M059J (cell line): ENCODE measurements at regions not wholly inside any gene's neighbourhood (a gene's known extent, or its start where the extent isn't known, plus 50 kb on each side); places are given as distances from the start of the nearest gene placed in this dataset.
"Not testable (repeated sequence)": the region's sequence is repeated elsewhere in the genome, so short reads cannot be mapped to it uniquely, and the experiment has no call there.

Source experiments
- DNase-seq: peaks from one replicate; pipeline ENCODE4 v3.0.0-alpha.2; 2012; ENCODE audit warnings: low read depth

DNA sequence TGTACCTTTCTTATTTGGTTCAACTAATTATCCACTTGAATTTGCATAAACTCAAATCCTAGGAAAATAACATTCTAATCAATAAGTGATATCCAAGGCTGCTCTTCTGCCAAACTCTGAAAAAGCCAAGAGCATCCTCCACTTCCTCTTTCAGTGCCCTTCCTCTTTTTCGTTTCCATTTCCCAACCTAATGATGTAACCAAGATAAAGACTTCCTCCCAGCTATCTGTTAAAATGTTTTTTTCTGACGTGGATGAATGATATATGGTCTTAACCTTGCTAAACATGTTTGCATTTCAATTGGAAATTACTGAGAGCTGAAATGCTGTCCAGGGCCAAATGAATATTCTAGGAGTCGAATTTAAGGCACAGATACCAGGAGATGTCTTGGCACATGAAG, 459.5 kb upstream of the PDE3A start:
- DNase-seq, result no peak

DNA sequence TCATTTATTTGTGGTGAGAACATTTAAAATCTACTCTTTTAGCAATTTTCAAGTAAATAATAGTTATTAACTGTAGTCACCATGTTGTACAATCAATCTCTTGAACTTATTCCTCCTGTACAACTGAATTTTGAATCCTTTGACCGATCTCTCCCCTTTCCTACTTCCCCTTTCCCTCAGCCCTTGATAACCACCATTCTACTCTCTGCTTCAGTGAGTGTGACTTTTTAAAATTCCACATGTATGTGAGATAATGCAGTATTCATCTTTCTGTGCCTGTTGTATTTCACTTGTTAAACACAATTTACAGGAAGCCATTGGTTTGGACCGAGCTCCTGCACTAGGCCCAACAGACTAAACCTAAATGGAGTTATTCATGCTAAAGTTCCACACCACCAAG, 458.9 kb upstream of the PDE3A start:
- DNase-seq, result no peak

- peak; percentile 54 for DNase-seq
Measured at GRCh38 chr12:19910681-19911080, 457.7 kb upstream of the PDE3A start.

DNA sequence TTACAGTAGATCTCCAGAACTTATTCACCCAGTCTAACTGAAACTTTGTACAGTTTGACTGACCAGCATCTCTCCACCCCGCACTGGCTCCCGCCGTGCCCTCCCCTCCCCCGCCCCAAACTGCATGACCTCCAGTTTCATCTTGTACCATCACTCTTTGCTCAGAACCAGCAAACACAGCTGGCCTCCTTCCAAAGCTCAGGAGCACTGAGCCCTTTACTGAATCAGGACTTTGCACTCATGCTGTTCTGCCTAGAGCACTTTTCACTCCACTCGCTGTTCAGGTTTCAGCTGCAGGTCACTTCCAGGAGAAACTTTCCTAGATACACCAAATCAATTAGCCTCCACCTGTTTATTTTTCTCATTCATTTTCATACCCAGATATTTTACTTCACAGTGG, 455.3 kb upstream of the PDE3A start:
- no peak for DNase-seq

- peak; percentile 44 for DNase-seq
Measured at GRCh38 chr12:19915392-19916195, 452.7 kb upstream of the PDE3A start.

DNA sequence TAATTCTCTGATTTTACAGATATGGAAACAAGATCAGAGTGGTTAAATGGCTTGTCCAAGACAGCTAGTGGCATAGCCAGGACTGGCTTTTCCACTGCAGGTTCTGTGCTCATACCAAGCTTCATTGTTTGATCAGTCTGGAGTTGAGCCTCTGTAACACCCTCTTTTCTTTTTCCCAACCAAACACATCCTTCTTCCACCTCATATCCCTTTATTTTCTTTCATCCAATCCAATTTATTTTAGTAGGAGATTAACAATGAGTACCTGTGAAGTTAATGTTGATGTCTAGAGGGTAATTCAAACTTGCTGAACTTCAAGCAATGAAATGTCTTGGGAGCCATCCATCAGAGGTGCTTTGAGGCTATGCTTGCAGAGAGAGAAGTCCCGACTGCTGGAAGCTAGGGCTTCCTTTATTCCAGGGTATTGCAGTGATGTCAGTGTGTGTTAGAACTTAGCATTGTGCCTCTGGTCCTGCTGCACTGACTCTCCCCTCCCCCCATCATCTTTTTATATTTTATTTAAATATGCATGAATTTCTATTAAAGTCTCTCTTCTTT, 452.1 kb upstream of the PDE3A start:
- DNase-seq, result no peak

DNA sequence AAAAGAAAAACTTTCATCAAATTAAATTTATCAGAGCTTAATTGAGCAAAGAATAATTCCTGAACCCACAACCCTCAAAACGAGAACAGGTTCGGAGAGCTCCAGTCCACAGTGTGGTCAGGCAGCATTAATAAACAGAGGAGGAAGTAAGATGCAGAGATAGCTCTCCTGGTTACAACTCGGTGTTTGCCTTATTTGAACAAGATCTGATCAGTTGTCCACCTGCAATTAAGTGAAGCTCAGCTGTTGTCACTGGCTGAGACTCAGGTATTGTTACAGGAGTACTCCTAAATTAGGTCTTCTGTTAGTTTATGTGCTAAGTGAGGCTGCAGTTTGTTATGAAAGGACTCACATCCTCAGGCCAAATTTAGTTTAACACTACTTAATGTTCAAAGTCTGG, 451.4 kb upstream of the PDE3A start:
- no peak for DNase-seq

GRCh38 chr12:19921716-19922115, 446.6 kb upstream of the PDE3A start:
- not testable (repeated sequence) for DNase-seq

- no peak for DNase-seq
Measured at GRCh38 chr12:19922717-19923116, 445.6 kb upstream of the PDE3A start.

DNA sequence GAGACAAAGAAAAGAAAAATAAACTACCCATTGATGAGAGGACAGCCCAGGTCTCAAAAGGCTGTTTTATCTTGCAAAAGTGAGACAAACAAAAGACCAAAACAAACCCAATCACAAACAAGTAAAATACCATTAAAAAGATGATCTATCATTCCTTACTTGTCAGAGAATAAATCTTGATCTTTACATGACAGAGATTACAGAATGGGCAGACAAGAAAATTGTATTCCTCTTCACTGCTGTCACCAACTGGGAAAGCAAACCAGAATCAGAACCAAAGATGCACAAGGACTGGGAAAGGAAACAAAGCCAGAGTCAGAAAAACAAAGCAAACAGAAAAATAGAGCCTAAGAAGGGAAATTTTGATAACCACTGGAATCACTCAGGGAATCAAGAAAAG, 444.0 kb upstream of the PDE3A start:
- no peak for DNase-seq

- no peak for DNase-seq
Measured at GRCh38 chr12:19925841-19926240, 442.5 kb upstream of the PDE3A start.

- no peak for DNase-seq
Measured at GRCh38 chr12:19926266-19926665, 442.1 kb upstream of the PDE3A start.

DNA sequence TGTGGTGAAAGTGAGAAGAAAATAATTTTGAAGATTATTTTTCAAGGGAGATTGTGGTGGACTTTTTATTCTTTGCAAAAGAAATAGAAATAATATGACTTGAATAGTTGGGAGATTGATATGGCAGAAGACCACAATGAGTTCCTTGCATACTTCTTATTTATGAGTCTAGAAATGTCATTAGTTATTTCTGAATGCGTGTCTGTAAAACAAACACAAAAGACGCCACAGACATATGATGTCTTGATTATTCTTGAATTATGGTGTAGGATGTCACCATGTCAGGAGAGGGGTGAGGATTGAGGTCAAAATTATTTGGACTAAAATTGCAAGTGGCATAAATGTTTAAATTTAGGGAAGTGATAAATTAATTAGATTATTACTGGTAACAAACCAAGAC, 440.7 kb upstream of the PDE3A start:
- DNase-seq, result no peak

- no peak for DNase-seq
Measured at GRCh38 chr12:19932413-19932812, 435.9 kb upstream of the PDE3A start.

- DNase-seq, result no peak
Measured at GRCh38 chr12:19933924-19934323, 434.4 kb upstream of the PDE3A start.

GRCh38 chr12:19937161-19937560, 431.2 kb upstream of the PDE3A start:
- no peak for DNase-seq

GRCh38 chr12:19938031-19938430, 430.3 kb upstream of the PDE3A start:
- DNase-seq, result no peak

- DNase-seq, result no peak
Measured at GRCh38 chr12:19938491-19938890, 429.8 kb upstream of the PDE3A start.

- DNase-seq, result no peak
Measured at GRCh38 chr12:19940267-19940666, 428.1 kb upstream of the PDE3A start.

- DNase-seq, result no peak
Measured at GRCh38 chr12:19941096-19941495, 427.2 kb upstream of the PDE3A start.

- DNase-seq, result peak; percentile 45
Measured at GRCh38 chr12:19945559-19946435, 422.5 kb upstream of the PDE3A start.

DNA sequence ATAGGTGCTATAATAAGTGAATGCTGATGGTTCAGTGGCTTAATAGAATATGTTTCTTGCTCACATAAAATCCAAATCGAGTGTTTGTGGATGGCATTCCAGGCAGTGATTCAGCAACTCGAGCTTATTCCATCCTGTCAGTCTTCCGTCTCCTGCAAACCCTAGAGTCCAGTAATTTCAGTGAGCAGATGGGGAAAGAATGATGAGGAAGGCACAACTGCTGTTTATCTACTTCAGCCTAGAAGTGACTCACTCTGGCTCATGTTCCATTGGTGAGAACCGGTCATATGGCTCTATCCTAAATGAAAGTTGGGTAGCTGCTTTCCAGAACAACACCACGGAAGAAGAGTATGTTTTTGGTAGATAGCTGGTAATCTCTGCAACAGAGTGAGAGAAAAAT, 421.8 kb upstream of the PDE3A start:
- peak; percentile 94 for DNase-seq

DNA sequence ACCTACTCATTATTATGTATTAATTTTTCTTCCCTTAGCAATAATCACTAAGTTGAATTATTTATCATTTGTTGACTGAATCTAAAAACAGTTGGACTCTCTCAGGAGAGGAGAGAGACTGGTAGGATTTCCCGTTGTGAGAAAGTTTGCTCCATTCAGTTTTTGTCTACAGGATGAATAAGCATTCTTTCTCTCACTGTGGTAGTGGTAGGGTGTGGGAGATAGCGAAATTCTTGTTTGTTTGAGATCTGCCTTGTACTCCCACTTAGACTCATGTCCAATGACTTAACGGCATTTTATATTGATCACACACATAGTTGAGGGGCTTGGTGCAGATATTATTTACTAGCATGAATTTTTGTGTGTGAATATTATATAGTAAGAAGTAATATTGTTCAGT, 421.0 kb upstream of the PDE3A start:
- DNase-seq, result no peak
